ENCODE measurements at regions not wholly inside any gene's neighbourhood (a gene's known extent, or its start where the extent isn't known, plus 50 kb on each side); places are given as distances from the start of the nearest gene placed in this dataset.

GRCh38 chr11:15374418-15374817, 259.7 kb downstream of the INSC start:
- TF ChIP-seq CTCF (conservative IDR thresholded peaks at IDR 0.05; ENCODE audit: low read length): no peak
- TF ChIP-seq EZH2phosphoT487 (IDR thresholded peaks at IDR 0.05; ENCODE audit: borderline replicate concordance): no peak
